ENCODE measurements at regions not wholly inside any gene's neighbourhood (a gene's known extent, or its start where the extent isn't known, plus 50 kb on each side); places are given as distances from the start of the nearest gene placed in this dataset.
A peak's percentile ranks its signal among the peaks of the same experiment; 100 is the strongest.
"Not testable (repeated sequence)": the region's sequence is repeated elsewhere in the genome, so short reads cannot be mapped to it uniquely, and the experiment has no call there.

DNA sequence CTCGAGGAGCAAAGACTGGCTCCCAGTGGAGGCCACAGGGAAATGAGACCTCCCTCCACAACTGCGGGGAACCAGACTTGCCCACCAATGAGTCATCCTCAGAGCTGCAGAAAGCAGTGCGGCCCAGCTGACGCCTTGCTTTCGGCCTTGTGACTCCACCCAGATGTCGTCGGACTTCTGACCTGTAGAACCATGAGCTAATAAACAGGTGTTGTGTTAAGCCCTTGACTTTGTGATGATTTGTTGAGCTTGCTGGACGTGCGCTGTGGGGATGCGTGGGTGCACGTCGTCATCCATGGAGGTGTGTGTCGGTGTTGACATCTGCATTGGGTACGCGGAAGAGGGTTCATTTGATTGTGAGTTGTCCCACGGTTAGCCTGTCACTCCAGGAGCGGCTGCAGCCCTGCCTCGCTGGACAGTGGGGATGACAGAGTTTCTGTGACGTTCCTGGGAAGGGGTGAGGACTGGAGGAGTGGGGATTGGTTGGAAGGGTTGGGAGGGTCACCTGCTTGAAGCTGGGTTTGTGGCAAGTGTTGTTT lies 154.1 kb downstream of the SH3BP4 start:
- no peak for DNase-seq

DNA sequence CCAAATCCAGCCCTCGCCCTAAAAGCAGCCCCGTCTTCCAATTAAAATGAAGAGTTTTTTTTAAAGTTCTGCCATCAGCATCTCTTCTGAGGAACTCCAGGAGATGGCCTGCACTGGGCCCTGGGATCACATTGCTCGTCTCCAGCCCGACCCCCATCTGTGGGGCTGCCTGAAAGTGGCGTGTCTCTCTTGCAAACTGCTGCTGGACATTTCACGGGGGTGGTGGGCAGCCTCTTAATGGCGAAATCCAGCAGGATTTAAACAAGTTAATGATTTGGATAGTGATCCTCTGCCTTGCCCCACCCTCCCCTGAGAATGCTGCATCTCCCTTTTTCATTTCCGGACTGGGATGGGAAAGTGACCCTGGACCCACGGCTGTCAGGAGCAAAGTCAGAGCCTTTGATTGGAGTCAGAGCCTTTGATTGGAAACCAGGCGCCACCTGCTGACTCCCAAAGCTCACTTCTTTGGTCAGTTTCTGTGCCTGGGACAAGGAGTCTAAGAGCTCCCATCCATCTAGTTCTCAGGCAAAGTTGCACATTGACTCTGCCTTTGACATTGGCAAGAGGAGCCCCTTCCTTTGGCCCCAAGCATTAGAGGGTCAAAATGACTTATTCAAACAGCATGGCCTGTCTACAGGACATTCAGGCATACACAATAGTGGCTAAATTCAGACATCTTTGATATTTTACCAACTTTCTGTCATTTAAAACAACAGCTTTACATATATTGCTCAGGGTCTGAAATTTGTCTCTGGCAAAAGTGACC lies 155.2 kb downstream of the SH3BP4 start:
- peak; percentile 58 for DNase-seq

GRCh38 chr2:235107640-235107951 lies 155.8 kb downstream of the SH3BP4 start:
- DNase-seq = no peak

DNA sequence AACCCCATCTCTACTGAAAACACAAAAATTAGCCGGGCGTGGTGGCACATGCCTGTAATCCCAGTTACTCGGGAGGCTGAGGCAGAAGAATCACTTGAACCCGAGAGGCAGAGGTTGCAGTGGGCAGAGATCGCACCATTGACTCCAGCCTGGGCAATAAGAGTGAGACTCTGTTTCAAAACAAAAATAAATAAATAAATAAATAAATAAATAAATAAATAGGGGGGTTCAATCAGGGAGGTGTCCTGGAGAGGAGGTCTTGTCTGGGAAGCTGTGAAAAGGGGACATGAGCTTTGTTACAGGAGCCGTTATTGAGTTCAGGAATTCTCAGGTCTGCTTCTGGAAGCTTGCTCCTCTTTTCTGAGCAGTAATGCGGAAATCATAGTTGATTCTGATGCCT lies 157.7 kb downstream of the SH3BP4 start:
- not testable (repeated sequence) for DNase-seq

GRCh38 chr2:235112365-235112764 lies 160.5 kb downstream of the SH3BP4 start:
- no peak for DNase-seq

- DNase-seq = no peak
Observed at GRCh38 chr2:235113854-235114253, 162.0 kb downstream of the SH3BP4 start.

- no peak for DNase-seq
Observed at GRCh38 chr2:235114286-235114685, 162.5 kb downstream of the SH3BP4 start.

DNA sequence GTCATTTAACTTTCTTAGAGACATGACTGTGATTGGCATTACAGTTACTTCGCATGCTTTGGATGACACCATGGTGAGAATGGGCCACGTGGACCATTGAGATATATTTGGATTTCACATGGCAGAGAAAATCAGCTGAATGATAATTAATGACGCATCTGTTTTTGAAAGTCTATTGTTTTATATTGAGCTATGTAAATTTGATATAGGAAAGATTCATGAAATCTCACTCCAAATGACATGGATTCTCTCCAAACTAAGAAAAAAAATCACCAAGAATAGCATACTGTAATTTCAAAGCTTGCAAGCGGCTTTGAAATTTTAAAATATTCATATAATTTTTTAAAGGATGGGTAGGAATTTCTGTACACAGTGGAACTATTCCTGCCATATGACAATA lies 163.7 kb downstream of the SH3BP4 start:
- DNase-seq = no peak

DNA sequence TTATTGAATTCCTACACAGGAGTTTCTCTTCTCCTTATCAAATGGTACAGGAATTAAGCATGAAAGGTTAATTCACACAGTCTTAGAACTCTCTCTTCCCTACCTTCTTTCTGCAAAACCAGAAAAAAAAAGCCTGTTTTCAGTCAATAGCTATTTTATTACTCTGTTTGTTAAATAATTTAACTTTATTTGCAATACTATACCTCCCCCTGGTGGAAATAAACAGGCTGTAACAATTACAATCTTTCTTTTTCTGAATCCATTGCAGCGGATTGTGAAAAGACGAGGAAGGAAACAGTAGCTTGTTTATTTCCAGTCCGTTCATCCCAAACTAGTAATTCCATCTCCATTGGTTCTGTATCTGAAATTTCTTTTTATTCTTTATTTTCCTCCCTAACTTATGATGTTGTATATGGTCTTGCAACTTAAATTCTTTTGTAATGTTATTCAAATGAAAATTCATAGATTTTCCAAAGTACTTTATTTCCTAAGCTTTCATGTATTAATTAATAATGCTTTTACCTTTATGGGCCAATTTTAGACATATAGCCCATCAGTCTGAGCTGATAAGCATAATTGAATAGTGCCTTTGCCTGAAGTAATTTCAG lies 165.2 kb downstream of the SH3BP4 start:
- DNase-seq = no peak

DNA sequence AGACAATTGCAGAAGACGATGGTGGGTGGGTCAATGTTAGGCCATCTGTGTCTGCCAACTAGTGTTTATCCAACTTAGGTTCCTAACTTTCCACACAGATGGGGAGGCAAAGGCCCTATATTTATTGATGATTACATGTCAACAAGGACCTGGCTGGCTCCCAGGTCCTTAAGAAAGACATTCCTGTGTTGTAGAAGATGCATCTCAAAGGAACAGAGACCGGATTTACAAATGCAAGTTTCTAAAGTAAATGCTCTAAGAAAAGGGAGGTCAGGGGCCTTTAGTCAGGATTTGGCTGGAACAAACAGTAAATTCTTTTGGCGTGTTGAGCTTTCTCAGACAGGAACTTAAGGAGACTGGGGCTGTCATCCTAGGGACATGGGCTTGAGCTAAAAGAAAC lies 175.0 kb downstream of the SH3BP4 start:
- no peak for DNase-seq

GRCh38 chr2:235127931-235128330 lies 176.1 kb downstream of the SH3BP4 start:
- no peak for DNase-seq

DNA sequence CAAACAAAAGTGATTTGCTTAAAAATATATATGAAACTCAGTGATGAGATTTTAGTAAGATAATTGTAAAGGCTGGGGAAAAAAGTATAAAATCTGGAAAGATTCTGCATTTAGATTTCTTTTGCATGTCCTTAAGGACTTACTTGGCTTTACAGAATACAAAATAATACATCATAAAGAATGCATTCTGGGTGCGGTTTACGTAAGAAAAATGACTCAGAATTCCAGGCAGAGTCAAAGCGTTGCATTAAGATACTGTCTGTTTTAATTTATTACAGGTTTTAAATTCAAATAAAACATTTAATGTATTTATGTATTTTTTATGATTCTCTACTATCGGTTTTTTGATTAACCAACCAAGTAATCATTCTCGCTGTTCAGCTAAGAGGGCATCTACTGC lies 178.0 kb downstream of the SH3BP4 start:
- DNase-seq = no peak

GRCh38 chr2:235131334-235132305 lies 179.8 kb downstream of the SH3BP4 start:
- no peak for DNase-seq

- no peak for DNase-seq
Observed at GRCh38 chr2:235132651-235133050, 180.8 kb downstream of the SH3BP4 start.

DNA sequence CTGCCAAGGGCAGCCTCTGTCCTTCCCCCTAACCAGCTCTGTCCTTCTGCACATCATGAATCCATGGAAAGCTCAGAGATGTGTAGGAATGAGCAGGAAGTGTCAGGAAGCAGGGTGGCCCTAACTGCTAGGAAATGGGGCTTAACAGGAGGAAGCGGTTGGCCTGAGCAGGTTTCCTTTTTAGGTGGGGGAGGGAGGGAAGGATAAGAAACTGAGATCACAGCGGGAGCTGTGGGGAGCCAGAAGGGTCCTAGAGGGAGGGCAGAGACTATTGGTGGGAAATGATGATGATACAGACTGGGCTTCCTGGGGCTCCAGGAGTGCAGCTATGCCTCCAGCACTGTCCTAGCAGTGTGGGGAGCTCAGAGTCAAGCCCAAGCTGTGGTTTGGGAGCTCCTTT lies 182.0 kb downstream of the SH3BP4 start:
- no peak for DNase-seq

- DNase-seq = no peak
Observed at GRCh38 chr2:235134420-235134819, 182.6 kb downstream of the SH3BP4 start.

DNA sequence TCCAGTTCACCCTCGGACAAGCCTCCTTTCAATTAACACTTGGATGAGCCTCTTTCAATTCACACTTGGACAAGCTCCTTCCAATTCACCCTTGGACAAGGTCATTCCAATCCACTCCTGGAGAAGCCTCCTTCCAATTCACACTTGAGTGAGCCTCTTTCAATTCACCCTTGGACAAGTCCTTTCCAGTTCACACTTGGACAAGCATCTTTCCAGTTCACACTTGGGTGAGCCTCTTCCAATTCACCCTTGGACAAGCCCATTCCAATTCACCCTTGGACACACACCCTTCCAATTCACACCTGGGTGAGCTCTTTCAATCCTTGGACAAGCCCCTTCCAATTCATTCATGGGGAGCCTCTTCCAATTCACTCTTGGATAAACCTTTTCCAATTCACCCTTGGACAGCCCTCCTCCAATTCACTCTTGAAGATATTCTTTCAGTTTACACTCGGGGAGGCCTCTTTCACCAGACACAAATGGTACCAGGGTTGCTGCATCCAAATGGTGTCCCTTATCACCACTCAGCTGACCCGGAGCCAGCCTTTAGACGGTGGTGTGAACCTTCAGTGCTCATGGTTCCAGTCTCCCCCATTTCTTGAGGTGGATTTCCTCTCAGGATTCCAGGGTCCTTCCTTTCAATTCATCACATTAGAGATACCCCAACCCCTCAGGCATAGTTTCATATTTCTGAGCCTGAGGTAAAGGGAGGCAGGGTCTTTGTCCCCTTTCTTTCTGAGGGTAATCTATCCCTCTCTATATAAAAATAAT lies 183.6 kb downstream of the SH3BP4 start:
- no peak for DNase-seq

DNA sequence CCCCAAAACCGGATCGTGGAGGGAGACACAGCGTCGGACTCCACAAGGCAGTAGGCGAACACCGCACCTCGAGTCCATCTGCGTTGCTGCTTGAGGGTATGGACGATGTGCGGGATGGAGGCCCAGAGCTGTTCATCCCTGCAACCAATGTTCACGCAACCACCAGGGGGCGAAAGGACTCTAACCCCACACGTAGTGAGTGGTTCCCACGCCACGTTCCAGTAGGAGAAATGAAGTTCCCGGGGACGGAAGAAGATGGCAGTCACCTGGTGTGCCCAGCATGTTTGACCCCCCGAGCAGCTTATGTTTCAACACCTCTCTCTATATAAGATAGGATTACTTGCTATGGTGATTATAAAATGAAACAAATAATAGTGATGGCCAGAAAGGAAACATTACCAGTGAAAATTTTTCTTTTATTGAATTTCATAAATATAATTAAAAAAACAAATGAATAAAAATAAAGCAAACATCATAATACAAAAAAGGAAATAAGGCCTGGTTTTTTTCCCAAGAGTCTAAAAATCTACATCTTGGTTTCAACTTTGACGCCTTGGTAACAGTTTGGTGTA lies 184.3 kb downstream of the SH3BP4 start:
- peak; percentile 55 for DNase-seq

GRCh38 chr2:235138339-235138738 lies 186.5 kb downstream of the SH3BP4 start:
- no peak for DNase-seq

DNA sequence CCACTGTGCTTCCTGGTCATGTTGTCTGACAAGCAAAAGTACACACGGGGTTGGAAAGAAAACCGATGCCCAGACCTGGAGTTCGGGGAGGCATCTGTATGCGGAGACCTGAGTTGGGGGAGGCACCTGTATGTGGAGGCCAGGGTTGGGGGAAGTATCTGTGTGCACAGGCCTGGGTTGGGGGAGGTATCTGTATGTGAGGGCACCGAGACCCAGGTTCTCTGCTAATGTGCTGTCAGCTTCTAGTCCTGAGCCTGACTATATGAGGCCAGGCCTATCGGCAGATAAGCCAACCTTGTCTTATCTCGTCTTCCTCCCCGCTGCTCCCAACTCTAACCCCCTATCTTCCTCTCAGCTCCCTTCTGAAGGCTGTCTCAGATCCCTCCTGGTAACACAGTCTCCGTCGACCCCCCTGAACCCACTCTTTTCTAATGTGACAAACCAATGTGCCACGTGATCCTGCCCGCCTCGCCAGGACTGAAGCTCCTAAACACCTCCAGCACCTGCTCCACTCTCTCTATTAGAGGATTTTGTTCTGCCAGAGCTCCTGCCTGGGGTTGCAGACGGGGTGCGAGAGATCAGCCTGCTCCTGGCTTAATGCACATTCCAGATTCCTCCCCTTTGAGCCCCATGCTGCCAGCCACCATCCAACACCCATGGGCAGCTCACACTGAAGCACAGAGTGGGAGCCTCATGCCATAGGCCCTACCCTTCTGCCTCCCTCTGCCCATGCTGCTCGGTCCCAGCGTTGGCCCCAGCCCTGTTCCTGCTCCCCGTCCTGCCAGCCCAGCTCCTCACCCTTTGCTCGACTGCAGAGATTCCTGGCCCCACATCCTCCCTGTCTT lies 188.4 kb downstream of the SH3BP4 start:
- DNase-seq = no peak

DNA sequence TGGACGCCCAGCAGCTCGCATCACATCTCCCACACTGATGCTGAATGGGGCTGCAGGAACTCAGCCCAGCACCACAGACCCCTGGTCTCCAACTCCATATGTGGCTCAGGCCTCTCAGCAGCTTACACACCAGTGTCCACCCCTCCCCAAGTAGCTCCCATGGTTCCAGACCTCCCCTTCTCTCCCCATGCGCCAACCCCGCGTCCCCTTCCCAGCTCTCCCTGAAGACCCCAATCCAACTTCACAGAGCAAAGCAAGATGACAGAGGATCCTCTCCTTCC lies 188.9 kb downstream of the SH3BP4 start:
- DNase-seq = no peak

Data from 8988T (cell line).